ENCODE measurements at regions not wholly inside any gene's neighbourhood (a gene's known extent, or its start where the extent isn't known, plus 50 kb on each side); places are given as distances from the start of the nearest gene placed in this dataset.

GRCh38 chr3:10746684-10747083, 69.3 kb upstream of the SLC6A11 start:
- no peak for TF ChIP-seq EZH2 (IDR thresholded peaks at IDR 0.05; ENCODE audit: insufficient read depth, poor library complexity, severe bottlenecking)
- Histone ChIP-seq H3K4me1 (ENCODE audit: insufficient read depth) (no peaks in the 10 kb centered on the region), H4K20me1 (ENCODE audit: insufficient read depth) (no peaks in the 10 kb centered on the region), H3K9me2 (ENCODE audit: insufficient read depth) (no peaks in the 10 kb centered on the region), H2AFZ (no peak overlapping the region), H3F3A (ENCODE audit: insufficient read depth) (no peaks in the 10 kb centered on the region), H3K27me3 (replicated peaks; ENCODE audit: insufficient read depth) (no peaks in the 10 kb centered on the region; the same call in 1 of the 2 replicates), H3K4me2 (ENCODE audit: unreplicated experiment) (no peak overlapping the region), H3K79me2 (ENCODE audit: insufficient read depth) (no peaks in the 10 kb centered on the region), H3K9me3 (ENCODE audit: low read depth) (no peaks in the 10 kb centered on the region), H3K9ac (no peak overlapping the region), H3K27ac (no peak overlapping the region), H3K4me3 (no peak overlapping the region), H3K36me3 (ENCODE audit: low read depth) (no peaks in the 10 kb centered on the region)
- in situ Hi-C loops (cut with MboI), result loop anchor here (10.0 kb wide), 1 partner anchor 402 kb away; no protein-coding TSS in a partner anchor
- DNase-seq, result no peak
- whole genome bisulfite sequencing, 2 experiments (ENCODE audit: low coverage in 1 of 2, low lambda C conversion rate in 2 of 2, missing lambda C conversion rate in 2 of 2), result 49 to 51% methylated on average over 2 of the region's 2 CpGs

GRCh38 chr3:10747341-10747740, 68.7 kb upstream of the SLC6A11 start:
- H3F3A ChIP-seq (ENCODE audit: insufficient read depth), result no peaks in the 10 kb centered on the region
- H3K9ac ChIP-seq, result no peak overlapping the region
- in situ Hi-C loops (cut with MboI), result loop anchor here (10.0 kb wide), 1 partner anchor 403 kb away; no protein-coding TSS in a partner anchor
- no peaks in the 10 kb centered on the region for H4K20me1 ChIP-seq (ENCODE audit: insufficient read depth)
- H3K4me1 ChIP-seq (ENCODE audit: insufficient read depth), result no peaks in the 10 kb centered on the region
- H2AFZ ChIP-seq, result no peak overlapping the region
- 59 to 61% methylated on average over 6 of the region's 6 CpGs for WGBS, 2 experiments (ENCODE audit: low coverage in 1 of 2, low lambda C conversion rate in 2 of 2, missing lambda C conversion rate in 2 of 2)
- no peak overlapping the region for H3K4me3 ChIP-seq
- no peaks in the 10 kb centered on the region for H3K36me3 ChIP-seq (ENCODE audit: low read depth)
- H3K9me3 ChIP-seq (ENCODE audit: low read depth), result no peaks in the 10 kb centered on the region
- no peak overlapping the region for H3K4me2 ChIP-seq (ENCODE audit: unreplicated experiment)
- H3K79me2 ChIP-seq (ENCODE audit: insufficient read depth), result no peaks in the 10 kb centered on the region
- DNase-seq, result no peak
- H3K27me3 ChIP-seq (replicated peaks; ENCODE audit: insufficient read depth), result no peaks in the 10 kb centered on the region; the same call in 1 of the 2 replicates
- no peak overlapping the region for H3K27ac ChIP-seq
- TF ChIP-seq EZH2phosphoT487 (IDR thresholded peaks at IDR 0.05; ENCODE audit: insufficient read depth, low read depth), result no peak
- no peak for TF ChIP-seq EZH2 (IDR thresholded peaks at IDR 0.05; ENCODE audit: insufficient read depth, poor library complexity, severe bottlenecking)
- no peaks in the 10 kb centered on the region for H3K9me2 ChIP-seq (ENCODE audit: insufficient read depth)

GRCh38 chr3:10748040-10748439, 68.0 kb upstream of the SLC6A11 start:
- Histone ChIP-seq H3K9me3 (ENCODE audit: low read depth) (no peaks in the 10 kb centered on the region), H3K4me1 (ENCODE audit: insufficient read depth) (no peaks in the 10 kb centered on the region), H3K9ac (no peak overlapping the region), H3K4me2 (ENCODE audit: unreplicated experiment) (no peak overlapping the region), H3K4me3 (no peak overlapping the region), H3K27me3 (replicated peaks; ENCODE audit: insufficient read depth) (no peaks in the 10 kb centered on the region; the same call in 1 of the 2 replicates), H3K9me2 (ENCODE audit: insufficient read depth) (no peaks in the 10 kb centered on the region), H3K27ac (no peak overlapping the region), H3K36me3 (ENCODE audit: low read depth) (no peaks in the 10 kb centered on the region), H4K20me1 (ENCODE audit: insufficient read depth) (no peaks in the 10 kb centered on the region), H3K79me2 (ENCODE audit: insufficient read depth) (no peaks in the 10 kb centered on the region), H2AFZ (no peak overlapping the region), H3F3A (ENCODE audit: insufficient read depth) (no peaks in the 10 kb centered on the region)
- TF ChIP-seq EZH2 (IDR thresholded peaks at IDR 0.05; ENCODE audit: insufficient read depth, poor library complexity, severe bottlenecking), result no peak
- TF ChIP-seq EZH2phosphoT487 (IDR thresholded peaks at IDR 0.05; ENCODE audit: insufficient read depth, low read depth), result no peak
- in situ Hi-C loops (cut with MboI), result loop anchor here (10.0 kb wide), 1 partner anchor 403 kb away; no protein-coding TSS in a partner anchor
- DNase-seq, result no peak
- 65 to 87% methylated on average over 1 of the region's 1 CpG for WGBS, 2 experiments (ENCODE audit: low coverage in 1 of 2, low lambda C conversion rate in 2 of 2, missing lambda C conversion rate in 2 of 2)

GRCh38 chr3:10753964-10754363, 62.1 kb upstream of the SLC6A11 start:
- TF ChIP-seq EZH2 (IDR thresholded peaks at IDR 0.05; ENCODE audit: insufficient read depth, poor library complexity, severe bottlenecking) (no peak), EZH2phosphoT487 (IDR thresholded peaks at IDR 0.05; ENCODE audit: insufficient read depth, low read depth) (no peak)
- Histone ChIP-seq H3K4me2 (ENCODE audit: unreplicated experiment) (no peak overlapping the region), H3K4me3 (no peak overlapping the region), H3K36me3 (ENCODE audit: low read depth) (no peaks in the 10 kb centered on the region), H3K27ac (no peak overlapping the region), H3K9ac (no peak overlapping the region), H3K27me3 (replicated peaks; ENCODE audit: insufficient read depth) (no peaks in the 10 kb centered on the region; the same call in 1 of the 2 replicates), H4K20me1 (ENCODE audit: insufficient read depth) (no peaks in the 10 kb centered on the region), H3K9me2 (ENCODE audit: insufficient read depth) (no peaks in the 10 kb centered on the region), H3F3A (ENCODE audit: insufficient read depth) (no peaks in the 10 kb centered on the region), H2AFZ (no peak overlapping the region), H3K79me2 (ENCODE audit: insufficient read depth) (no peaks in the 10 kb centered on the region), H3K4me1 (ENCODE audit: insufficient read depth) (no peaks in the 10 kb centered on the region), H3K9me3 (ENCODE audit: low read depth) (no peaks in the 10 kb centered on the region)
- 13 to 15% methylated on average over 6 of the region's 6 CpGs for WGBS, 2 experiments (ENCODE audit: low coverage in 1 of 2, low lambda C conversion rate in 2 of 2, missing lambda C conversion rate in 2 of 2)
- in situ Hi-C loops (cut with MboI), result loop anchor here (10.0 to 25.0 kb wide), 2 partner anchors 301 to 583 kb away; no protein-coding TSS in a partner anchor
- DNase-seq, result peak; percentile 62
